A673 (cell line): ENCODE measurements at regions not wholly inside any gene's neighbourhood (a gene's known extent, or its start where the extent isn't known, plus 50 kb on each side); places are given as distances from the start of the nearest gene placed in this dataset.

Experiments
- CTCF ChIP-seq: fragments of 300-800, 200-600 bp; sonication (generic); conservative IDR thresholded peaks from 2 replicates; pipeline ENCODE4 v1.5.1; 2017; ENCODE audit warnings: low read depth, mild to moderate bottlenecking, antibody characterized with exemption, low read length, moderate library complexity, mixed read lengths
- EZH2 ChIP-seq: fragments of 200-600 bp; sonication (generic); IDR thresholded peaks from 2 replicates; pipeline ENCODE4 v1.6.1; 2017; ENCODE audit warnings: borderline replicate concordance, low read depth, mild to moderate bottlenecking, mixed read lengths, antibody characterized with exemption, low read length; ENCODE audit not compliant: poor library complexity, severe bottlenecking

GRCh38 chr4:145287351-145287750, 107.0 kb upstream of the OTUD4 start:
- TF ChIP-seq CTCF: no peak
- TF ChIP-seq EZH2: no peak
